ENCODE measurements at regions not wholly inside any gene's neighbourhood (a gene's known extent, or its start where the extent isn't known, plus 50 kb on each side); places are given as distances from the start of the nearest gene placed in this dataset.

DNA sequence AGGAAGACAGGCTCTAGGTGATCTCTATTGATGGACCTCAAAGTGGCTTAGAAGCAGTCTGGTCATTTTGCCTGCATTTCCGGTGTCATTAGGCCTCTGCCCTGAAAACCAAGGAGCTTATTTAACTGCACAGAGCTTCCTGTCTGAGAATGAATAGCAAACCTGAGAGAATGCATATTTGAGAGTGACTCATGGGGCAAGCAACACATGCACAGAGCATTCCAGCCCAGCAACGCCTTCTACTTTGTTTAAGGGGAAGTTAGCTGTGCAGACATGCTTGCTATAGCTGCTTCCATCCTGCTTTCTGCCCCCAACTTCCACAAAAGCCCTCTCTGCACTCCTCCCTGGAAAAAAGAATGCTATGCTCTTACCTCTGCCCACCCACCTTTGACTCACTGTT lies 232.8 kb downstream of the GRB14 start:
- Histone ChIP-seq H3K4me3 (ENCODE audit: low read depth, low read length) (no peak overlapping the region), H3K27me3 (ENCODE audit: control insufficient read depth, insufficient read depth, low read length) (no peaks in the 10 kb centered on the region), H3K9me3 (ENCODE audit: control insufficient read depth, insufficient read depth, low read length) (no peaks in the 10 kb centered on the region), H3K27ac (ENCODE audit: low read depth, low read length) (peak overlapping the region; percentile 39)
- TF ChIP-seq, protein P1, sequence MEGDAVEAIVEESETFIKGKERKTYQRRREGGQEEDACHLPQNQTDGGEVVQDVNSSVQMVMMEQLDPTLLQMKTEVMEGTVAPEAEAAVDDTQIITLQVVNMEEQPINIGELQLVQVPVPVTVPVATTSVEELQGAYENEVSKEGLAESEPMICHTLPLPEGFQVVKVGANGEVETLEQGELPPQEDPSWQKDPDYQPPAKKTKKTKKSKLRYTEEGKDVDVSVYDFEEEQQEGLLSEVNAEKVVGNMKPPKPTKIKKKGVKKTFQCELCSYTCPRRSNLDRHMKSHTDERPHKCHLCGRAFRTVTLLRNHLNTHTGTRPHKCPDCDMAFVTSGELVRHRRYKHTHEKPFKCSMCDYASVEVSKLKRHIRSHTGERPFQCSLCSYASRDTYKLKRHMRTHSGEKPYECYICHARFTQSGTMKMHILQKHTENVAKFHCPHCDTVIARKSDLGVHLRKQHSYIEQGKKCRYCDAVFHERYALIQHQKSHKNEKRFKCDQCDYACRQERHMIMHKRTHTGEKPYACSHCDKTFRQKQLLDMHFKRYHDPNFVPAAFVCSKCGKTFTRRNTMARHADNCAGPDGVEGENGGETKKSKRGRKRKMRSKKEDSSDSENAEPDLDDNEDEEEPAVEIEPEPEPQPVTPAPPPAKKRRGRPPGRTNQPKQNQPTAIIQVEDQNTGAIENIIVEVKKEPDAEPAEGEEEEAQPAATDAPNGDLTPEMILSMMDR (IDR thresholded peaks at IDR 0.05; ENCODE audit: low read depth, low read length), result no peak
- POLR2A ChIA-PET, result no interaction called here
- DNase-seq (ENCODE audit: low read depth, low spot score), result peak; percentile 57
- CTCF ChIA-PET, result no interaction called here

DNA sequence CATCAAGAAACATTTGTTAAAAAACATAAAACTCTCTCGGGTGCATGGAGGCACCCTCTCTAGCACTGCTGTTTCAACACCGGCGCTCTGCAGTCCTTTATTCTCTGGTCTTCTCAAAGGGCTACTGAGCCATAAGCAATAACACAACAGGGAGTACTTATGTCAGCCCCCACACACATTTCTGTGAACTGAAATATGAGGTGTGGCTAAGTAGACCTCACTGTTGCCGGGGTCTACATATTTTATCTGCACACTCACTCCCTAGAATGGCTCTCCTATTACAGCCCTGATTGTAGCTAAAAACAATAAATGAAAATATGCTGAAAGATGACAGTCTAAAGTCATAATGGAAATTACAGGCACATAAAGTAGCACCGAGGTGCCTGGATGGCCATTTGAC lies 235.1 kb downstream of the GRB14 start:
- Histone ChIP-seq H3K4me3 (ENCODE audit: low read depth, low read length) (no peak overlapping the region), H3K27ac (ENCODE audit: low read depth, low read length) (no peak overlapping the region), H3K9me3 (ENCODE audit: control insufficient read depth, insufficient read depth, low read length) (no peaks in the 10 kb centered on the region), H3K27me3 (ENCODE audit: control insufficient read depth, insufficient read depth, low read length) (no peaks in the 10 kb centered on the region)
- ChIA-PET POLR2A (no interaction called here), CTCF (no interaction called here)
- DNase-seq (ENCODE audit: low read depth, low spot score), result no peak
- TF ChIP-seq, protein P1 (IDR thresholded peaks at IDR 0.05; ENCODE audit: low read depth, low read length), result no peak

DNA sequence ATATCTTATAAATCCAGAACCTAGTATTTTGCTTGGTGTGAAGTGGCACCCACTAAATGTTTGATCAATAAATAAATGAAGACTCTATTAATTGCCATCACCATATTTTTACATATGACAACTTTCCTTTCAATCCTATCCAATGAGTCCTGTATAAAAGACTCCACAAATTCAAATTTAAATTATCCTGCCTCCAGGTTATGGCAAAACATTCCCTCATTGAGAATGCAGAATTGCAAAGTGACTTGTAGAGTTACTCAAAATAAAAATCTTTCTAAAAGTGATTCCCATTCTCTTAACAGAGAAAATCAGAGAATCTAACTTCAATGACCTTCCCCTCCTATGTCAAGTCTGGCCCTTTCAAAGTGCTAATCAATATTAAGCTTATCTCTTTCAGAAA lies 236.8 kb downstream of the GRB14 start:
- H3K27me3 ChIP-seq (ENCODE audit: control insufficient read depth, insufficient read depth, low read length), result no peaks in the 10 kb centered on the region
- POLR2A ChIA-PET, result no interaction called here

DNA sequence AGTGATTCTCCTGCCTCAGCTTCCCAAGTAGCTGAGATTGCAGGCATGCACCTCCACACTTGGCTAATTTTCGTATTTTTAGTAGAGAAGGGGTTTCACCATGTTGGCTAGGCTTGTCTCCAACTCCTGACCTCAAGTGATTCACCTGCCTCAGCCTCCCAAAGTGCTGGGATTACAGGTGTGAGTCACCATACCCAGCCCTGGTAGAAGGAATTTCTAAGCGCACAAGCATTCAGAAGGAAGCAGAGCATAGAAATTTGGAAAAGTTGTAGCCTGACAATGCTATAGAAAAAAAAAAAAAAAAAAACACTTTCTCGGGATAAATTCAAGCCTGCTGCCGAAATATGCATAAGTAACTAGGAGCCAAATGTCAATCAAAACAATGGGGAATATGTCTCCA lies 249.4 kb downstream of the GRB14 start:
- no peak for DNase-seq (ENCODE audit: low read depth, low spot score)
- TF ChIP-seq, protein P1 (IDR thresholded peaks at IDR 0.05; ENCODE audit: low read depth, low read length), result no peak
- Histone ChIP-seq H3K4me3 (ENCODE audit: low read depth, low read length) (no peak overlapping the region), H3K27ac (ENCODE audit: low read depth, low read length) (no peak overlapping the region), H3K9me3 (ENCODE audit: control insufficient read depth, insufficient read depth, low read length) (peaks cover 5% of the 10 kb centered on the region; the same call in 1 of the 2 replicates), H3K27me3 (ENCODE audit: control insufficient read depth, insufficient read depth, low read length) (no peaks in the 10 kb centered on the region)
- ChIA-PET CTCF (no interaction called here), POLR2A (no interaction called here)

More for the DNA sequence above, 236.8 kb downstream of the GRB14 start:
- H3K4me3 ChIP-seq (ENCODE audit: low read depth, low read length), result no peak overlapping the region
- DNase-seq (ENCODE audit: low read depth, low spot score), result no peak
- TF ChIP-seq, protein P1 (IDR thresholded peaks at IDR 0.05; ENCODE audit: low read depth, low read length), result no peak
- H3K27ac ChIP-seq (ENCODE audit: low read depth, low read length), result no peak overlapping the region
- H3K9me3 ChIP-seq (ENCODE audit: control insufficient read depth, insufficient read depth, low read length), result no peaks in the 10 kb centered on the region
- CTCF ChIA-PET, result interaction anchor here (0.6 to 1.4 kb wide), 2 partner anchors 248 to 1230 kb away, joined by 3 to 4 read pairs; no protein-coding TSS in a partner anchor

DNA sequence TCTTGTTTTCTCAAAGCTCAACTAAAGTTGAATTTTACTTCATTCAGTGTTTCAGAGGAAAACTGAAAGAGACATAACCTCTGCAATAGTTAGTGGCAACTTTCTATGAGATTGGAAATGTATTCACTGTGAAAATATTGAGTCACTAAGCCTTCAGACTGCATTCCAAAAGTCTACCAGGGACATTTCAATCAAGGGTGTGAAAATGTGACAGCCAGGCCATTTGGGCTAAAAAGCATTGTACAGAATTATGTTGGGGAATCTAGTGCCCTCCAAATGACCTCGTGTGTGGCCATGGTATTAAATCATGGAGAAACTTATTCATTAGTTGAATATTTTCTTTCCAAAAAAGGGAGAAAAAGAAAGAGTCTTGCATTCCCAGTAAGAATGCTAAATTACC lies 251.9 kb downstream of the GRB14 start:
- CTCF ChIA-PET, result no interaction called here

More for the DNA sequence above, 251.9 kb downstream of the GRB14 start:
- POLR2A ChIA-PET, result no interaction called here
- no peak for DNase-seq (ENCODE audit: low read depth, low spot score)
- H3K9me3 ChIP-seq (ENCODE audit: control insufficient read depth, insufficient read depth, low read length), result peaks cover 5% of the 10 kb centered on the region; the same call in 1 of the 2 replicates
- no peaks in the 10 kb centered on the region for H3K27me3 ChIP-seq (ENCODE audit: control insufficient read depth, insufficient read depth, low read length)
- H3K4me3 ChIP-seq (ENCODE audit: low read depth, low read length), result no peak overlapping the region
- TF ChIP-seq, protein P1 (IDR thresholded peaks at IDR 0.05; ENCODE audit: low read depth, low read length), result no peak
- no peak overlapping the region for H3K27ac ChIP-seq (ENCODE audit: low read depth, low read length)
